Fibroblast of lung (primary cell): ENCODE measurements at regions not wholly inside any gene's neighbourhood (a gene's known extent, or its start where the extent isn't known, plus 50 kb on each side); places are given as distances from the start of the nearest gene placed in this dataset.
A peak's percentile ranks its signal among the peaks of the same experiment; 100 is the strongest.

ENCODE experiments used
- DNase-seq, 2 donors: peaks; one replicate each; pipeline versions ENCODE4 v3.0.0 to v3.0.0-alpha.2; 2010; ENCODE audit warnings: low read depth in 2 of 2
- H2AFZ ChIP-seq: 2 replicates; pipeline ENCODE4 v1.5.1; 2012; ENCODE audit warnings: low read length, control low read depth, inconsistent platforms
- H3K27ac ChIP-seq: 2 replicates; pipeline ENCODE4 v1.5.1; 2011; ENCODE audit warnings: low read length, control low read depth; ENCODE audit not compliant: insufficient read depth
- H3K27me3 ChIP-seq: 2 replicates; pipeline ENCODE4 v1.5.1; 2011; ENCODE audit warnings: mild to moderate bottlenecking, low read length; ENCODE audit not compliant: control insufficient read depth, insufficient read depth
- H3K36me3 ChIP-seq: 2 replicates; pipeline ENCODE4 v1.5.1; 2011; ENCODE audit warnings: low read length; ENCODE audit not compliant: control insufficient read depth, insufficient read depth
- H3K4me1 ChIP-seq: 2 replicates; pipeline ENCODE4 v1.5.1; 2011; ENCODE audit warnings: low read length; ENCODE audit not compliant: control insufficient read depth, insufficient read depth; ENCODE audit errors: extremely low read depth
- H3K4me2 ChIP-seq: 2 replicates; pipeline ENCODE4 v1.5.1; 2011; ENCODE audit warnings: low read length, control low read depth; ENCODE audit not compliant: insufficient read depth; ENCODE audit errors: extremely low read depth
- H3K4me3 ChIP-seq, 4 experiments: fragments of 200-600 bp in 1 of 4; sonication (generic) in 1 of 4; replicated peaks in 1 of 4; 2 replicates each; pipeline ENCODE4 v1.5.1; 2011 to 2016; ENCODE audit warnings: low read length in 4 of 4, low read depth in 3 of 4, mild to moderate bottlenecking in 3 of 4, control low read depth in 2 of 4, inconsistent platforms in 1 of 4, mixed read lengths in 1 of 4; ENCODE audit not compliant: insufficient read depth in 1 of 4; ENCODE audit errors: control extremely low read depth in 1 of 4
- H3K79me2 ChIP-seq: 2 replicates; pipeline ENCODE4 v1.5.1; 2012; ENCODE audit warnings: mild to moderate bottlenecking, low read length, inconsistent platforms; ENCODE audit not compliant: control insufficient read depth, insufficient read depth
- H3K9ac ChIP-seq: 2 replicates; pipeline ENCODE4 v1.5.1; 2011; ENCODE audit warnings: mild to moderate bottlenecking, low read length, control low read depth; ENCODE audit not compliant: insufficient read depth
- H3K9me3 ChIP-seq: 2 replicates; pipeline ENCODE4 v1.5.1; 2012; ENCODE audit warnings: low read depth, low read length; ENCODE audit not compliant: control insufficient read depth, insufficient read depth
- H4K20me1 ChIP-seq: 2 replicates; pipeline ENCODE4 v1.5.1; 2011; ENCODE audit warnings: low read length; ENCODE audit not compliant: control insufficient read depth, insufficient read depth; ENCODE audit errors: extremely low read depth
- CTCF ChIP-seq, 2 donors: IDR thresholded peaks in 1 of 2; conservative IDR thresholded peaks in 1 of 2; 1 replicate in 1 of 2; 2 replicates in 1 of 2; pipeline ENCODE4 v1.5.1; 2011 to 2012; ENCODE audit warnings: low read length in 2 of 2, control low read depth in 1 of 2, inconsistent platforms in 1 of 2, low read depth in 1 of 2, mild to moderate bottlenecking in 1 of 2
- EZH2 ChIP-seq: IDR thresholded peaks from 2 replicates; pipeline ENCODE4 v1.5.1; 2012; ENCODE audit warnings: low read length, control low read depth, mild to moderate bottlenecking; ENCODE audit errors: missing control alignments

GRCh38 chr6:79422666-79423065 lies 114.6 kb downstream of the LCA5 start:
- Histone ChIP-seq H3K79me2 (no peaks in the 10 kb centered on the region), H2AFZ (no peak overlapping the region), H3K36me3 (no peaks in the 10 kb centered on the region), H4K20me1 (no peaks in the 10 kb centered on the region), H3K4me3 (no peak overlapping the region), H3K4me2 (no peak overlapping the region), H3K9ac (no peak overlapping the region), H3K27ac (no peak overlapping the region), H3K9me3 (no peaks in the 10 kb centered on the region), H3K4me1 (peaks cover 5% of the 10 kb centered on the region), H3K27me3 (no peaks in the 10 kb centered on the region)
- TF ChIP-seq EZH2 (no peak), CTCF (conservative IDR thresholded peaks at IDR 0.05 in 1 of 2, IDR thresholded peaks at IDR 0.05 in 1 of 2; ENCODE audit: low read depth in 1 of 2, low read length in 2 of 2) (no peak)
- DNase-seq = no peak

GRCh38 chr6:79421707-79422484 lies 115.3 kb downstream of the LCA5 start:
- Histone ChIP-seq H3K27ac (peak overlapping the region; percentile 19), H3K9me3 (no peaks in the 10 kb centered on the region), H3K4me2 (peak overlapping the region; percentile 77), H2AFZ (no peak overlapping the region), H3K36me3 (no peaks in the 10 kb centered on the region), H3K79me2 (no peaks in the 10 kb centered on the region), H4K20me1 (no peaks in the 10 kb centered on the region), H3K4me1 (peaks cover 5% of the 10 kb centered on the region), H3K4me3 (peak overlapping the region in 1 of 4 experiments; percentile 49), H3K27me3 (no peaks in the 10 kb centered on the region), H3K9ac (no peak overlapping the region)
- TF ChIP-seq EZH2 (no peak), CTCF (conservative IDR thresholded peaks at IDR 0.05 in 1 of 2, IDR thresholded peaks at IDR 0.05 in 1 of 2; ENCODE audit: low read depth in 1 of 2, low read length in 2 of 2) (no peak)
- DNase-seq = peak; percentile 84 to 99

GRCh38 chr6:79421001-79421411 lies 116.2 kb downstream of the LCA5 start:
- peak overlapping the region; percentile 20 for H3K4me2 ChIP-seq
- H3K36me3 ChIP-seq = no peaks in the 10 kb centered on the region
- H3K79me2 ChIP-seq = no peaks in the 10 kb centered on the region
- no peak overlapping the region for H3K9ac ChIP-seq
- H3K27me3 ChIP-seq = no peaks in the 10 kb centered on the region
- H3K9me3 ChIP-seq = no peaks in the 10 kb centered on the region
- peak; percentile 46 to 75 for DNase-seq
- no peak overlapping the region for H3K27ac ChIP-seq
- H2AFZ ChIP-seq = no peak overlapping the region
- no peak overlapping the region for H3K4me3 ChIP-seq
- H3K4me1 ChIP-seq = peaks cover 5% of the 10 kb centered on the region
- H4K20me1 ChIP-seq = no peaks in the 10 kb centered on the region
- TF ChIP-seq CTCF (conservative IDR thresholded peaks at IDR 0.05 in 1 of 2, IDR thresholded peaks at IDR 0.05 in 1 of 2; ENCODE audit: low read depth in 1 of 2, low read length in 2 of 2) (no peak), EZH2 (no peak)
